GM12872 (cell line): ENCODE measurements at regions not wholly inside any gene's neighbourhood (a gene's known extent, or its start where the extent isn't known, plus 50 kb on each side); places are given as distances from the start of the nearest gene placed in this dataset.

ENCODE experiments used
- TF ChIP-seq, protein P1 (sequence below): IDR thresholded peaks from 3 replicates; pipeline ENCODE4 v1.5.1; 2011; ENCODE audit warnings: low read depth, mild to moderate bottlenecking, low read length, moderate library complexity; ENCODE audit not compliant: insufficient read depth

- TF ChIP-seq, protein P1, sequence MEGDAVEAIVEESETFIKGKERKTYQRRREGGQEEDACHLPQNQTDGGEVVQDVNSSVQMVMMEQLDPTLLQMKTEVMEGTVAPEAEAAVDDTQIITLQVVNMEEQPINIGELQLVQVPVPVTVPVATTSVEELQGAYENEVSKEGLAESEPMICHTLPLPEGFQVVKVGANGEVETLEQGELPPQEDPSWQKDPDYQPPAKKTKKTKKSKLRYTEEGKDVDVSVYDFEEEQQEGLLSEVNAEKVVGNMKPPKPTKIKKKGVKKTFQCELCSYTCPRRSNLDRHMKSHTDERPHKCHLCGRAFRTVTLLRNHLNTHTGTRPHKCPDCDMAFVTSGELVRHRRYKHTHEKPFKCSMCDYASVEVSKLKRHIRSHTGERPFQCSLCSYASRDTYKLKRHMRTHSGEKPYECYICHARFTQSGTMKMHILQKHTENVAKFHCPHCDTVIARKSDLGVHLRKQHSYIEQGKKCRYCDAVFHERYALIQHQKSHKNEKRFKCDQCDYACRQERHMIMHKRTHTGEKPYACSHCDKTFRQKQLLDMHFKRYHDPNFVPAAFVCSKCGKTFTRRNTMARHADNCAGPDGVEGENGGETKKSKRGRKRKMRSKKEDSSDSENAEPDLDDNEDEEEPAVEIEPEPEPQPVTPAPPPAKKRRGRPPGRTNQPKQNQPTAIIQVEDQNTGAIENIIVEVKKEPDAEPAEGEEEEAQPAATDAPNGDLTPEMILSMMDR = no peak
These were observed 728.4 kb upstream of the ADAMTS5 start for GRCh38 chr21:27695246-27695645.

DNA sequence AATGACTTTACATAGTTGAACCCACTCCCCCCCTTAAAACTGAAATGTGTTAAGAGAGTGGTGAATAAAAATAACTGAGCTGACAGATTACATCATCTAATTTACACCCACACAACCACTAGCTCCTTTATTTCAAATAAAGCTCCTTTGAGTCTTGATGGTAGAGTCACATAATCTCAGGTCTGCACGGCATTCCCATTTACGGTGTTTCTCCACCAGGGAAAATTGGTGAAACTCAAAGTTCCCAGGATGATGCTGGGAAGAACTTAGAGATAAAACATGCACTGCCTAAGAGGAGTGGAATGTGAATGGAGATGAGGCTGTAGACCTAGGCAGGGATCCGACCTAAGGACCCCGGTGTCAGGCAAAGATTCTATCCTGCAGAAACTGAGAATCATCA, 727.8 kb upstream of the ADAMTS5 start:
- TF ChIP-seq, protein P1 = no peak

DNA sequence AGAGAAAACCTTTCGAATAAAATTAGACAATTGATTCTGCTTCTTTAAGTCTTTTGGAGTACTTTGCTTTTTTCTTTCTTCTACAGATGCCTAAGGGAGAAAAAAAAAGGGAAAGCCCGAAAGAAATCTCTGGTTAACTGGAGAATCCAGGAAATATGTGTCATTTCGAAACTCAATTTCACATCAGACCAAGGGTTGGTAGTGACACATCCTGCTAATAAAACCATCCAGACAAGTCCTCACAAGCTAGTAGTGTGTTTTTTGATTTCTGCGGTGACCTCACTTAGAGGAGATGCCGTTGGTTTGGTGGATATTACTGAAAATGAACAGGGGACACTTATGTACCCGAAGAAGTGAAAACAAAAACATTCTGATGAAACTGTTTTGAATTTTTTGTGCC, 726.5 kb upstream of the ADAMTS5 start:
- TF ChIP-seq, protein P1 = no peak

GRCh38 chr21:27691516-27691915, 724.6 kb upstream of the ADAMTS5 start:
- TF ChIP-seq, protein P1 = no peak

DNA sequence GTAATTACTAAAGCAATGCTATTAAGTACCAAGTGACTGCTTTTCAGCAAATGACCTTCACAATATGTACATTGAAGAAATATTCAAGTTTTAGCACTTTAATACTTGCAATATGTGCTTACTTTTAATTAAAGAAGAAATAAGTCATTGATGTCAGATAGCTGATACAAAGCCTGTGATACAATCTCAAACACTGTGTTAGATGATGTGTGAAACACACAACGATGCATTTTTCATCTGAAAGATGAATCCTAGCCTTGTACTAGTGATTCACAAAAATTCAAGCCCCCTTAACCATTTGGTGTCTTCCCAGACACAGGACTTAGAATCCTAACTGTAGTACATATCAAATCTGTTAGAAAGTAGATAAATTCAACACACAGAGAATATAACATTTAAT, 724.1 kb upstream of the ADAMTS5 start:
- TF ChIP-seq, protein P1 = no peak

GRCh38 chr21:27690426-27690825, 723.5 kb upstream of the ADAMTS5 start:
- TF ChIP-seq, protein P1 = no peak

GRCh38 chr21:27688773-27689172, 721.9 kb upstream of the ADAMTS5 start:
- TF ChIP-seq, protein P1 = no peak

- TF ChIP-seq, protein P1 = no peak
These were observed 716.4 kb upstream of the ADAMTS5 start for GRCh38 chr21:27683292-27683691.
